HG03039 (cell line): ENCODE measurements at regions not wholly inside any gene's neighbourhood (a gene's known extent, or its start where the extent isn't known, plus 50 kb on each side); places are given as distances from the start of the nearest gene placed in this dataset.
"Not testable (repeated sequence)": the region's sequence is repeated elsewhere in the genome, so short reads cannot be mapped to it uniquely, and the experiment has no call there.

Experiments
- ATAC-seq: cut with Tn5 transposase; IDR thresholded peaks from one replicate; pipeline ENCODE4 v1.9.1; 2021; ENCODE audit warnings: mild to moderate bottlenecking, moderate library complexity; ENCODE audit not compliant: unreplicated experiment

GRCh38 chr6:23681743-23682142, 444.3 kb upstream of the NRSN1 start:
- ATAC-seq, result no peak

- ATAC-seq, result no peak
Observed at GRCh38 chr6:23688650-23689049, 437.4 kb upstream of the NRSN1 start.

- no peak for ATAC-seq
Observed at GRCh38 chr6:23690453-23691049, 435.5 kb upstream of the NRSN1 start.

GRCh38 chr6:23692184-23692583, 433.8 kb upstream of the NRSN1 start:
- no peak for ATAC-seq

- no peak for ATAC-seq
Observed at GRCh38 chr6:23696992-23697391, 429.0 kb upstream of the NRSN1 start.

- ATAC-seq, result no peak
Observed at GRCh38 chr6:23704479-23705052, 421.4 kb upstream of the NRSN1 start.

- no peak for ATAC-seq
Observed at GRCh38 chr6:23705697-23706096, 420.3 kb upstream of the NRSN1 start.

GRCh38 chr6:23712756-23713155, 413.3 kb upstream of the NRSN1 start:
- no peak for ATAC-seq

GRCh38 chr6:23713211-23713610, 412.8 kb upstream of the NRSN1 start:
- no peak for ATAC-seq

GRCh38 chr6:23728707-23729106, 397.3 kb upstream of the NRSN1 start:
- no peak for ATAC-seq

- ATAC-seq, result no peak
Observed at GRCh38 chr6:23731609-23732008, 394.4 kb upstream of the NRSN1 start.

GRCh38 chr6:23732521-23732920, 393.5 kb upstream of the NRSN1 start:
- no peak for ATAC-seq

- no peak for ATAC-seq
Observed at GRCh38 chr6:23735151-23735550, 390.9 kb upstream of the NRSN1 start.

GRCh38 chr6:23736577-23736976, 389.4 kb upstream of the NRSN1 start:
- ATAC-seq, result no peak

- no peak for ATAC-seq
Observed at GRCh38 chr6:23747239-23747638, 378.8 kb upstream of the NRSN1 start.

- no peak for ATAC-seq
Observed at GRCh38 chr6:23752414-23752813, 373.6 kb upstream of the NRSN1 start.

GRCh38 chr6:23754197-23754596, 371.8 kb upstream of the NRSN1 start:
- ATAC-seq, result no peak

- no peak for ATAC-seq
Observed at GRCh38 chr6:23775127-23775526, 350.9 kb upstream of the NRSN1 start.

GRCh38 chr6:23783901-23784300, 342.1 kb upstream of the NRSN1 start:
- ATAC-seq, result no peak

- ATAC-seq, result no peak
Observed at GRCh38 chr6:23784301-23784919, 341.6 kb upstream of the NRSN1 start.

- ATAC-seq, result no peak
Observed at GRCh38 chr6:23790756-23791155, 335.3 kb upstream of the NRSN1 start.

- no peak for ATAC-seq
Observed at GRCh38 chr6:23797041-23797440, 329.0 kb upstream of the NRSN1 start.

GRCh38 chr6:23804289-23804688, 321.7 kb upstream of the NRSN1 start:
- not testable (repeated sequence) for ATAC-seq
